Peyer's patch (tissue), 4 donors: ENCODE measurements at regions not wholly inside any gene's neighbourhood (a gene's known extent, or its start where the extent isn't known, plus 50 kb on each side); places are given as distances from the start of the nearest gene placed in this dataset.

Experiments
- DNase-seq, 3 donors: peaks; one replicate each; pipeline ENCODE4 v3.0.0-alpha.2; 2017 to 2019
- H3K27ac ChIP-seq, 4 donors: fragments of 200-600 bp; sonication (generic); one replicate each; pipeline ENCODE4 v1.5.1; 2016 to 2019
- H3K27me3 ChIP-seq, 2 donors: fragments of 200-600 bp; sonication (generic); one replicate each; pipeline ENCODE4 v1.5.1; 2019
- H3K36me3 ChIP-seq, 3 donors: fragments of 200-600 bp; sonication (generic); one replicate each; pipeline ENCODE4 v1.5.1; 2016 to 2019
- H3K4me1 ChIP-seq, 4 donors: fragments of 200-600 bp; sonication (generic); one replicate each; pipeline ENCODE4 v1.5.1; 2016 to 2019
- H3K4me3 ChIP-seq, 4 donors: fragments of 200-600 bp; sonication (generic); 1 replicate in 3 of 4; 2 replicates in 1 of 4; pipeline ENCODE4 v1.5.1; 2016 to 2019; ENCODE audit warnings: mild to moderate bottlenecking in 1 of 4
- H3K9me3 ChIP-seq, 4 donors: fragments of 200-600 bp; sonication (generic); one replicate each; pipeline ENCODE4 v1.5.1; 2016 to 2019; ENCODE audit warnings: mild to moderate bottlenecking in 1 of 4
- POLR2A ChIP-seq, 2 donors: fragments of 450-650 bp; IDR thresholded peaks; one replicate each; pipeline ENCODE4 v1.5.1; 2017; ENCODE audit warnings: antibody characterized with exemption in 2 of 2, mild to moderate bottlenecking in 2 of 2, moderate library complexity in 2 of 2
- TF ChIP-seq, protein P1 (sequence below), 6 experiments: fragments of 450-650 bp in 4 of 6; fragments of 200-600 bp in 2 of 6; sonication (generic) in 1 of 6; IDR thresholded peaks; one replicate each; pipeline ENCODE4 v1.5.1; 2017 to 2019; ENCODE audit warnings: antibody characterized with exemption in 6 of 6, mild to moderate bottlenecking in 3 of 6, moderate library complexity in 1 of 6

DNA sequence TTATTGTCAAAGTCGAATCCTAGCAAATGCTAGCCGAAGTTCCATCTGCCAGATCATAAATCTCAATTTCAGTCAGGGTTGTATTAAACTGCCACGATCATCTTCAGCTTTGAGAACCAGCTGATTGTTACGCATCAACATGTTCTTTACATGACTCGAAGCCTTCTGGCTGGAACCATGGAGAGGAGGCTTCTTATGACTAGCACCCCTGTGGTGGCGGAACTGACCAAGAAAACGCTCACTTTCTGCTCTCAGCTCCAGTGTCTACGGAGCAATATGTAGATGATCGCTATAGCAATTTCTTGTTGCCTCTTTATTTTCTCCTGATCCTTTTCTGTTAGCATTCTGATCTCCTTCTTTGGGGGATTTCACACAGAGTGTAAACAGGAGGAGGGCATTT is 479.4 kb upstream of the SLC35B3 start:
- no peak for DNase-seq
- Histone ChIP-seq H3K27me3 (no peaks in the 10 kb centered on the region), H3K4me3 (no peak overlapping the region), H3K9me3 (peaks cover 0 to 5% (median 0%) of the 10 kb centered on the region in 4 donors), H3K4me1 (no peaks in the 10 kb centered on the region), H3K27ac (no peak overlapping the region), H3K36me3 (no peaks in the 10 kb centered on the region)
- TF ChIP-seq, protein P1, sequence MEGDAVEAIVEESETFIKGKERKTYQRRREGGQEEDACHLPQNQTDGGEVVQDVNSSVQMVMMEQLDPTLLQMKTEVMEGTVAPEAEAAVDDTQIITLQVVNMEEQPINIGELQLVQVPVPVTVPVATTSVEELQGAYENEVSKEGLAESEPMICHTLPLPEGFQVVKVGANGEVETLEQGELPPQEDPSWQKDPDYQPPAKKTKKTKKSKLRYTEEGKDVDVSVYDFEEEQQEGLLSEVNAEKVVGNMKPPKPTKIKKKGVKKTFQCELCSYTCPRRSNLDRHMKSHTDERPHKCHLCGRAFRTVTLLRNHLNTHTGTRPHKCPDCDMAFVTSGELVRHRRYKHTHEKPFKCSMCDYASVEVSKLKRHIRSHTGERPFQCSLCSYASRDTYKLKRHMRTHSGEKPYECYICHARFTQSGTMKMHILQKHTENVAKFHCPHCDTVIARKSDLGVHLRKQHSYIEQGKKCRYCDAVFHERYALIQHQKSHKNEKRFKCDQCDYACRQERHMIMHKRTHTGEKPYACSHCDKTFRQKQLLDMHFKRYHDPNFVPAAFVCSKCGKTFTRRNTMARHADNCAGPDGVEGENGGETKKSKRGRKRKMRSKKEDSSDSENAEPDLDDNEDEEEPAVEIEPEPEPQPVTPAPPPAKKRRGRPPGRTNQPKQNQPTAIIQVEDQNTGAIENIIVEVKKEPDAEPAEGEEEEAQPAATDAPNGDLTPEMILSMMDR (IDR thresholded peaks at IDR 0.05): no peak
- no peak for TF ChIP-seq POLR2A (IDR thresholded peaks at IDR 0.05)

DNA sequence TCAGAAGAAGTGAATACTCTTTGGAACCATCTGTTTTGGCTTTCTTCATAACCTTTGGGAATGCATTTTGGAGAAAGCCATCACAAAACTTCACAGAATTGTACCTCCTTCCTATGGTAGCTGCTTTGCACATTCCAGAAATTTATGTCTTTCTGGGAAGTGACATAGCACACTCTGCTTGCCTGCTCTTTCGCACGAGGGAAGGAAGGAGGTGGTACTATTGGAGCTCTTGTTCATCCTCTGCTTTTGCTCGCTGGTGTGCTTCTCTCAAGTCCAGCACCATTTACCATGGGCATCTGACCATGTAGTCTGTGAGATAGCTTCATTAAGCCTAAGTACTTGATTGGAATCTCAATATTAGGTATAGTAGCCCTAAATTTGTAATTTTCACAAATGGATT is 473.3 kb upstream of the SLC35B3 start:
- H3K9me3 ChIP-seq: peaks cover 0 to 5% (median 0%) of the 10 kb centered on the region in 4 donors
- TF ChIP-seq POLR2A (IDR thresholded peaks at IDR 0.05): no peak
- TF ChIP-seq, protein P1 (IDR thresholded peaks at IDR 0.05): no peak
- no peak overlapping the region for H3K27ac ChIP-seq
- no peak overlapping the region for H3K4me3 ChIP-seq
- H3K27me3 ChIP-seq: no peaks in the 10 kb centered on the region
- no peaks in the 10 kb centered on the region for H3K36me3 ChIP-seq
- no peak for DNase-seq
- H3K4me1 ChIP-seq: no peaks in the 10 kb centered on the region

DNA sequence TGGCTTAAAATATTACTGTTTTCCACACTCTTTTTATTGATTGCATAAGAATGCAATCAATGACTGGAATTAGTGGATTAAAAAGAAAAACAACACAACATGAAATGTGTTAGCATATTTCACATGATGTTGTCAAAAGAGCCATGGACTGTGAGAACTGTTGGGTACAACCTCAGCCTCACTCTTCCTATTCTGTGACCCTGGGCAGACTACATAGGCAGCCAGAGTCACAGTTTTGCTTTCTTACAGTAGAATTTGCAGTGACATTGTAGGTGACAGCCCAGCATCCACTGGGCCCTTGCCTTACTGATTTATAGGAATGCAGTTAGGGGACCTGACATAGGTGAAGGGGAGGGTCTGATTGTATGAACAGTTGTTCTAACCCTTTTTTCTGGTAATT is 471.4 kb upstream of the SLC35B3 start:
- Histone ChIP-seq H3K27me3 (no peaks in the 10 kb centered on the region), H3K27ac (no peak overlapping the region), H3K36me3 (no peaks in the 10 kb centered on the region), H3K4me1 (no peaks in the 10 kb centered on the region), H3K9me3 (no peaks in the 10 kb centered on the region), H3K4me3 (no peak overlapping the region)
- TF ChIP-seq POLR2A (IDR thresholded peaks at IDR 0.05): no peak
- TF ChIP-seq, protein P1 (IDR thresholded peaks at IDR 0.05): no peak
- DNase-seq: no peak

DNA sequence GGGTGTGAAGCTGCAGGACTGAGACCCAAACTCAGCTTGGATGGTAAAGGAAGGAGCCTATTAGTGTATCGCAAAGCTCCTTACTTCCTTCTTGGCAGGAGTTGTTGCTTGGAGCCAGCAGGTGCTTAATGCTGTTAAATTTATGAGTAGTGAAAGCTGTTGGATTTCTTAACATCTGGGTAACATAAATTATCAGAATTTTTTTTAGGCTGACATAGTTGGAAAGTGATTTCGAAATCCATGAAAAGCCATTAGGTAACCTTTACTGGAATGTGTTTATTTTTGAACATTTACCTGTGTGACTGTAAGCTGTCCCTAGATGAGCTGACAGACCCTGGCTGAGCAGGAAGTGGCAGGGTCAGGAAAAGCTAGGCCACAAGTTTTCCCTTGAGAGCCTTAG is 470.4 kb upstream of the SLC35B3 start:
- Histone ChIP-seq H3K9me3 (no peaks in the 10 kb centered on the region), H3K4me1 (no peaks in the 10 kb centered on the region), H3K27ac (no peak overlapping the region), H3K36me3 (no peaks in the 10 kb centered on the region), H3K4me3 (no peak overlapping the region), H3K27me3 (no peaks in the 10 kb centered on the region)
- TF ChIP-seq, protein P1 (IDR thresholded peaks at IDR 0.05): no peak
- no peak for TF ChIP-seq POLR2A (IDR thresholded peaks at IDR 0.05)
- no peak for DNase-seq

DNA sequence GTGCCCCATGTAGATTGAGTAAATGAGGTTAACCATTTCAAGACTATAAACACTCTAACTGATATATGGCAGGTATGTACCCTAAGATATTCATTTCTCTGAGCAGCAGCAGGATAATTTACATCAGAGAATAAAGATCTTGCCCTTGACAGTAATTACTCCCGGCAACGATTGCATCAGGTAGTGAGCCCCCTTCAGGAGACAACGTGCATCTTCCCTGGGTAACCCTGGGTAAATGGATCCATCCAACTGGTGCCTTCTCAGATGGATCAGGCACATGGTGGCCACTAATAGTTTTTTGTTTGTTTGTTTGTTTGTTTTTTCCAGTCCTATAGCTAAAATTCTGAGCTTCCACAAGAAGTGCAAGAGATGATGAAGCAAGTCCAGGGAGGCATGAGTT is 469.4 kb upstream of the SLC35B3 start:
- Histone ChIP-seq H3K27ac (no peak overlapping the region), H3K4me3 (no peak overlapping the region), H3K36me3 (no peaks in the 10 kb centered on the region), H3K4me1 (no peaks in the 10 kb centered on the region), H3K9me3 (no peaks in the 10 kb centered on the region), H3K27me3 (no peaks in the 10 kb centered on the region)
- no peak for DNase-seq
- TF ChIP-seq POLR2A (IDR thresholded peaks at IDR 0.05): no peak
- TF ChIP-seq, protein P1 (IDR thresholded peaks at IDR 0.05): no peak

DNA sequence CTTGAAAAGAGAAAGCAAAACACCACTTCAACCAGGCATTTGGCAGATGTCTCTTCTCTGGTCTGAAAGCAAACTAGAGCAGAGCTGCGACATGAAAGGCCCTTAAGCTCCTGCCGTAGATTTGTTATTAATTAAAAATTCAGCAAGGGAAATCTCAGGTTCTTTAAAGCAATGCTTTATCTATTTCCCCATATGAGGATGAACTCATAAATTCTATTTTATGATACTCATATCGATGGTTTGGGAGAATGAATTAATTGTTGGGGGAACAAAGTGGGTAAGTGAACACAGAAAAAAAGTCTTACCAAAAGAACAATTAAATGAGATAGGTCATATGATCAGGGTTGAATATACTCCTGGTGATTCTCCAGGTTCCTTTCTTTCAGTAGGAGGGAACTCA is 464.7 kb upstream of the SLC35B3 start:
- no peak overlapping the region for H3K27ac ChIP-seq
- DNase-seq: no peak
- H3K36me3 ChIP-seq: no peaks in the 10 kb centered on the region
- no peaks in the 10 kb centered on the region for H3K27me3 ChIP-seq
- H3K4me1 ChIP-seq: no peaks in the 10 kb centered on the region
- no peaks in the 10 kb centered on the region for H3K9me3 ChIP-seq
- no peak overlapping the region for H3K4me3 ChIP-seq
- TF ChIP-seq, protein P1 (IDR thresholded peaks at IDR 0.05): no peak
- no peak for TF ChIP-seq POLR2A (IDR thresholded peaks at IDR 0.05)
